SK-N-SH treated with all-trans-retinoic acid at 6 μM for 48 hours (cell line): ENCODE measurements at regions not wholly inside any gene's neighbourhood (a gene's known extent, or its start where the extent isn't known, plus 50 kb on each side); places are given as distances from the start of the nearest gene placed in this dataset.

Experiments
- ARNTL ChIP-seq: fragments of 450-650 bp; formaldehyde crosslinking; IDR thresholded peaks from 2 replicates; pipeline ENCODE4 v1.5.0; 2020; ENCODE audit warnings: low read depth, mild to moderate bottlenecking, moderate library complexity, borderline replicate concordance
- BACH2 ChIP-seq: fragments of 250-450 bp; sonication (Bioruptor Pico); IDR thresholded peaks from 2 replicates; pipeline ENCODE4 v1.9.0; 2021; ENCODE audit warnings: mild to moderate bottlenecking, borderline replicate concordance
- CSRNP3 ChIP-seq: fragments of 250-450 bp; sonication (Bioruptor Pico); IDR thresholded peaks from 2 replicates; pipeline ENCODE4 v1.5.1; 2021; ENCODE audit warnings: mild to moderate bottlenecking, moderate library complexity
- GLIS3 ChIP-seq: fragments of 250-450 bp; sonication (Bioruptor Pico); IDR thresholded peaks from 2 replicates; pipeline ENCODE4 v1.5.0; 2020; ENCODE audit warnings: mild to moderate bottlenecking, moderate library complexity
- ISL1 ChIP-seq: fragments of 250-450 bp; sonication (Bioruptor Pico); IDR thresholded peaks from 2 replicates; pipeline ENCODE4 v2.1.2; 2022; ENCODE audit warnings: mild to moderate bottlenecking, moderate library complexity
- PPARA ChIP-seq: fragments of 250-450 bp; sonication (Bioruptor Pico); IDR thresholded peaks from 2 replicates; pipeline ENCODE4 v1.5.0; 2020; ENCODE audit warnings: mild to moderate bottlenecking, borderline replicate concordance
- RARB ChIP-seq: fragments of 250-450 bp; sonication (Bioruptor Pico); IDR thresholded peaks from 2 replicates; pipeline ENCODE4 v1.8.0; 2021; ENCODE audit warnings: mild to moderate bottlenecking, moderate library complexity
- TOX ChIP-seq: fragments of 250-450 bp; sonication (Bioruptor Pico); IDR thresholded peaks from 2 replicates; pipeline ENCODE4 v1.8.0; 2021; ENCODE audit warnings: mild to moderate bottlenecking, moderate library complexity, borderline replicate concordance
- ZC3H10 ChIP-seq: fragments of 250-450 bp; sonication (Bioruptor Pico); IDR thresholded peaks from 2 replicates; pipeline ENCODE4 v1.5.1; 2021; ENCODE audit warnings: mild to moderate bottlenecking, moderate library complexity
- ZFP30 ChIP-seq: fragments of 450-650 bp; formaldehyde crosslinking; IDR thresholded peaks from 2 replicates; pipeline ENCODE4 v1.5.0; 2022; ENCODE audit warnings: mild to moderate bottlenecking, moderate library complexity
- TF ChIP-seq, protein P1 (sequence below): fragments of 250-450 bp; sonication (Bioruptor Pico); IDR thresholded peaks from 2 replicates; pipeline ENCODE4 v1.8.0; 2020; ENCODE audit warnings: mild to moderate bottlenecking, moderate library complexity, borderline replicate concordance

GRCh38 chr6:81590314-81590691, 162.2 kb downstream of the TENT5A start:
- TF ChIP-seq BACH2 (CRISPR knock-in tag) (no peak), ISL1 (CRISPR knock-in tag) (no peak), GLIS3 (CRISPR knock-in tag) (no peak), ZC3H10 (CRISPR knock-in tag) (no peak), ZFP30 (CRISPR knock-in tag) (no peak), ARNTL (CRISPR knock-in tag) (no peak), PPARA (no peak), TOX (CRISPR knock-in tag) (no peak), RARB (CRISPR knock-in tag) (no peak), CSRNP3 (CRISPR knock-in tag) (no peak)
- TF ChIP-seq, protein P1, sequence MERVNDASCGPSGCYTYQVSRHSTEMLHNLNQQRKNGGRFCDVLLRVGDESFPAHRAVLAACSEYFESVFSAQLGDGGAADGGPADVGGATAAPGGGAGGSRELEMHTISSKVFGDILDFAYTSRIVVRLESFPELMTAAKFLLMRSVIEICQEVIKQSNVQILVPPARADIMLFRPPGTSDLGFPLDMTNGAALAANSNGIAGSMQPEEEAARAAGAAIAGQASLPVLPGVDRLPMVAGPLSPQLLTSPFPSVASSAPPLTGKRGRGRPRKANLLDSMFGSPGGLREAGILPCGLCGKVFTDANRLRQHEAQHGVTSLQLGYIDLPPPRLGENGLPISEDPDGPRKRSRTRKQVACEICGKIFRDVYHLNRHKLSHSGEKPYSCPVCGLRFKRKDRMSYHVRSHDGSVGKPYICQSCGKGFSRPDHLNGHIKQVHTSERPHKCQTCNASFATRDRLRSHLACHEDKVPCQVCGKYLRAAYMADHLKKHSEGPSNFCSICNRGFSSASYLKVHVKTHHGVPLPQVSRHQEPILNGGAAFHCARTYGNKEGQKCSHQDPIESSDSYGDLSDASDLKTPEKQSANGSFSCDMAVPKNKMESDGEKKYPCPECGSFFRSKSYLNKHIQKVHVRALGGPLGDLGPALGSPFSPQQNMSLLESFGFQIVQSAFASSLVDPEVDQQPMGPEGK (CRISPR knock-in tag): no peak
